ENCODE measurements at regions not wholly inside any gene's neighbourhood (a gene's known extent, or its start where the extent isn't known, plus 50 kb on each side); places are given as distances from the start of the nearest gene placed in this dataset.

GRCh38 chr14:71208702-71209357 is 301.6 kb downstream of the PCNX1 start:
- H3K4me3 Mint-ChIP-seq: no peak overlapping the region
- no peak overlapping the region for H3K27ac Mint-ChIP-seq
- no peak for ATAC-seq (replicated peaks)
- H3K9me3 Mint-ChIP-seq: no peaks in the 10 kb centered on the region
- no peaks in the 10 kb centered on the region for H3K36me3 Mint-ChIP-seq (ENCODE audit: insufficient read depth)
- H3K27me3 Mint-ChIP-seq: peaks cover 0 to 6% of the 10 kb centered on the region in 2 donors
- H3K4me1 Mint-ChIP-seq (ENCODE audit: low read depth in 2 of 2): peaks cover 0 to 4% of the 10 kb centered on the region in 2 donors
- no peak for DNase-seq

- ATAC-seq (replicated peaks): no peak
- H3K4me1 Mint-ChIP-seq (ENCODE audit: low read depth in 2 of 2): peaks cover 0 to 4% of the 10 kb centered on the region in 2 donors
- no peak overlapping the region for H3K4me3 Mint-ChIP-seq
- peaks cover 0 to 6% of the 10 kb centered on the region in 2 donors for H3K27me3 Mint-ChIP-seq
- DNase-seq: no peak
- no peak overlapping the region for H3K27ac Mint-ChIP-seq
- no peaks in the 10 kb centered on the region for H3K36me3 Mint-ChIP-seq (ENCODE audit: insufficient read depth)
- no peaks in the 10 kb centered on the region for H3K9me3 Mint-ChIP-seq
Observed at GRCh38 chr14:71209888-71210287, 302.6 kb downstream of the PCNX1 start.

GRCh38 chr14:71212093-71212492 is 304.8 kb downstream of the PCNX1 start:
- ATAC-seq (replicated peaks) (no peak), DNase-seq (no peak)
- H3K4me1 Mint-ChIP-seq (ENCODE audit: low read depth in 2 of 2): peaks cover 0 to 4% of the 10 kb centered on the region in 2 donors
- no peak overlapping the region for H3K4me3 Mint-ChIP-seq
- peaks cover 0 to 6% of the 10 kb centered on the region in 2 donors for H3K27me3 Mint-ChIP-seq
- H3K27ac Mint-ChIP-seq: no peak overlapping the region
- H3K36me3 Mint-ChIP-seq (ENCODE audit: insufficient read depth): no peaks in the 10 kb centered on the region
- no peaks in the 10 kb centered on the region for H3K9me3 Mint-ChIP-seq

GRCh38 chr14:71212683-71213107 is 305.4 kb downstream of the PCNX1 start:
- Mint-ChIP-seq H3K27ac (no peak overlapping the region), H3K9me3 (no peaks in the 10 kb centered on the region), H3K4me1 (ENCODE audit: low read depth in 2 of 2) (peaks cover 0 to 4% of the 10 kb centered on the region in 2 donors), H3K4me3 (no peak overlapping the region), H3K27me3 (peaks cover 0 to 6% of the 10 kb centered on the region in 2 donors), H3K36me3 (ENCODE audit: insufficient read depth) (no peaks in the 10 kb centered on the region)
- DNase-seq (no peak), ATAC-seq (replicated peaks) (no peak)

- no peak for ATAC-seq (replicated peaks)
- Mint-ChIP-seq H3K27ac (no peak overlapping the region), H3K4me3 (no peak overlapping the region), H3K27me3 (peaks cover 0 to 6% of the 10 kb centered on the region in 2 donors), H3K9me3 (no peaks in the 10 kb centered on the region), H3K4me1 (ENCODE audit: low read depth in 2 of 2) (peaks cover 0 to 11% of the 10 kb centered on the region in 2 donors), H3K36me3 (ENCODE audit: insufficient read depth) (no peaks in the 10 kb centered on the region)
- DNase-seq: no peak
Observed at GRCh38 chr14:71214241-71214640, 307.0 kb downstream of the PCNX1 start.

GRCh38 chr14:71220462-71220861 is 313.2 kb downstream of the PCNX1 start:
- no peaks in the 10 kb centered on the region for H3K9me3 Mint-ChIP-seq
- H3K36me3 Mint-ChIP-seq (ENCODE audit: insufficient read depth): no peaks in the 10 kb centered on the region
- ATAC-seq (replicated peaks) (no peak), DNase-seq (no peak)
- no peak overlapping the region for H3K4me3 Mint-ChIP-seq
- H3K4me1 Mint-ChIP-seq (ENCODE audit: low read depth in 2 of 2): peaks cover 0 to 7% of the 10 kb centered on the region in 2 donors
- H3K27me3 Mint-ChIP-seq: no peaks in the 10 kb centered on the region
- no peak overlapping the region for H3K27ac Mint-ChIP-seq

GRCh38 chr14:71221119-71221518 is 313.9 kb downstream of the PCNX1 start:
- H3K9me3 Mint-ChIP-seq: no peaks in the 10 kb centered on the region

GRCh38 chr14:71225113-71225512 is 317.9 kb downstream of the PCNX1 start:
- no peak overlapping the region for H3K4me3 Mint-ChIP-seq
- no peaks in the 10 kb centered on the region for H3K36me3 Mint-ChIP-seq (ENCODE audit: insufficient read depth)
- H3K27me3 Mint-ChIP-seq: no peaks in the 10 kb centered on the region
- ATAC-seq (replicated peaks) (no peak), DNase-seq (no peak)
- no peaks in the 10 kb centered on the region for H3K9me3 Mint-ChIP-seq
- H3K4me1 Mint-ChIP-seq (ENCODE audit: low read depth in 2 of 2): peaks cover 0 to 7% of the 10 kb centered on the region in 2 donors
- no peak overlapping the region for H3K27ac Mint-ChIP-seq

More at GRCh38 chr14:71221119-71221518, 313.9 kb downstream of the PCNX1 start:
- no peak overlapping the region for H3K27ac Mint-ChIP-seq
- DNase-seq (no peak), ATAC-seq (replicated peaks) (no peak)
- no peaks in the 10 kb centered on the region for H3K27me3 Mint-ChIP-seq
- peaks cover 0 to 7% of the 10 kb centered on the region in 2 donors for H3K4me1 Mint-ChIP-seq (ENCODE audit: low read depth in 2 of 2)
- H3K4me3 Mint-ChIP-seq: no peak overlapping the region
- no peaks in the 10 kb centered on the region for H3K36me3 Mint-ChIP-seq (ENCODE audit: insufficient read depth)

GRCh38 chr14:71228711-71229110 is 321.5 kb downstream of the PCNX1 start:
- no peak for DNase-seq
- Mint-ChIP-seq H3K27me3 (peaks cover 0 to 6% of the 10 kb centered on the region in 2 donors), H3K4me3 (no peak overlapping the region), H3K27ac (peak overlapping the region in 1 of 2 donors; percentile 56), H3K4me1 (ENCODE audit: low read depth in 2 of 2) (peaks cover 4 to 7% of the 10 kb centered on the region in 2 donors), H3K36me3 (ENCODE audit: insufficient read depth) (no peaks in the 10 kb centered on the region), H3K9me3 (no peaks in the 10 kb centered on the region)
- no peak for ATAC-seq (replicated peaks)

GRCh38 chr14:71229875-71230274 is 322.6 kb downstream of the PCNX1 start:
- no peak for DNase-seq
- Mint-ChIP-seq H3K4me3 (no peak overlapping the region), H3K36me3 (ENCODE audit: insufficient read depth) (no peaks in the 10 kb centered on the region), H3K27ac (no peak overlapping the region), H3K4me1 (ENCODE audit: low read depth in 2 of 2) (peaks cover 4 to 7% of the 10 kb centered on the region in 2 donors), H3K9me3 (no peaks in the 10 kb centered on the region), H3K27me3 (peaks cover 0 to 6% of the 10 kb centered on the region in 2 donors)
- ATAC-seq (replicated peaks): no peak

GRCh38 chr14:71230897-71231296 is 323.6 kb downstream of the PCNX1 start:
- DNase-seq: no peak
- Mint-ChIP-seq H3K9me3 (no peaks in the 10 kb centered on the region), H3K27me3 (peaks cover 0 to 6% of the 10 kb centered on the region in 2 donors), H3K36me3 (ENCODE audit: insufficient read depth) (no peaks in the 10 kb centered on the region), H3K4me3 (no peak overlapping the region), H3K27ac (no peak overlapping the region), H3K4me1 (ENCODE audit: low read depth in 2 of 2) (peaks cover 4 to 7% of the 10 kb centered on the region in 2 donors)
- ATAC-seq (replicated peaks): no peak

- ATAC-seq (replicated peaks): no peak
- no peak overlapping the region for H3K27ac Mint-ChIP-seq
- H3K4me1 Mint-ChIP-seq (ENCODE audit: low read depth in 2 of 2): peaks cover 4 to 7% of the 10 kb centered on the region in 2 donors
- H3K4me3 Mint-ChIP-seq: no peak overlapping the region
- peaks cover 0 to 6% of the 10 kb centered on the region in 2 donors for H3K27me3 Mint-ChIP-seq
- H3K9me3 Mint-ChIP-seq: no peaks in the 10 kb centered on the region
- H3K36me3 Mint-ChIP-seq (ENCODE audit: insufficient read depth): no peaks in the 10 kb centered on the region
- no peak for DNase-seq
Observed at GRCh38 chr14:71231521-71232393, 324.5 kb downstream of the PCNX1 start.

- H3K9me3 Mint-ChIP-seq: no peaks in the 10 kb centered on the region
- no peaks in the 10 kb centered on the region for H3K36me3 Mint-ChIP-seq (ENCODE audit: insufficient read depth)
- H3K4me3 Mint-ChIP-seq: no peak overlapping the region
- peaks cover 2 to 6% of the 10 kb centered on the region in 2 donors for H3K27me3 Mint-ChIP-seq
- DNase-seq: no peak
- H3K27ac Mint-ChIP-seq: no peak overlapping the region
- no peak for ATAC-seq (replicated peaks)
- peaks cover 4 to 7% of the 10 kb centered on the region in 2 donors for H3K4me1 Mint-ChIP-seq (ENCODE audit: low read depth in 2 of 2)
Observed at GRCh38 chr14:71232506-71232905, 325.2 kb downstream of the PCNX1 start.

- ATAC-seq (replicated peaks): no peak
- DNase-seq: no peak
- no peaks in the 10 kb centered on the region for H3K36me3 Mint-ChIP-seq (ENCODE audit: insufficient read depth)
- no peak overlapping the region for H3K27ac Mint-ChIP-seq
- no peak overlapping the region for H3K4me3 Mint-ChIP-seq
- H3K9me3 Mint-ChIP-seq: no peaks in the 10 kb centered on the region
- peaks cover 4% of the 10 kb centered on the region in 2 donors for H3K4me1 Mint-ChIP-seq (ENCODE audit: low read depth in 2 of 2)
- H3K27me3 Mint-ChIP-seq: peaks cover 6% of the 10 kb centered on the region in 2 donors
Observed at GRCh38 chr14:71235875-71236274, 328.6 kb downstream of the PCNX1 start.

Measured in effector memory CD8-positive, alpha-beta T cell (primary cell).